ENCODE measurements at regions not wholly inside any gene's neighbourhood (a gene's known extent, or its start where the extent isn't known, plus 50 kb on each side); places are given as distances from the start of the nearest gene placed in this dataset.

- H3K9me3 ChIP-seq: no peaks in the 10 kb centered on the region
- H3K4me3 ChIP-seq: no peak overlapping the region
- no peak for DNase-seq
- intact Hi-C loops (cut with DNase I, micrococcal nuclease): no loop called here
- no peaks in the 10 kb centered on the region for H3K4me1 ChIP-seq (ENCODE audit: low read depth)
- ATAC-seq: no peak
- TF ChIP-seq CTCF (IDR thresholded peaks at IDR 0.05): no peak
- no peaks in the 10 kb centered on the region for H3K36me3 ChIP-seq (ENCODE audit: low read depth)
Measured at GRCh38 chr10:8498881-8499280, 444.4 kb downstream of the GATA3 start.

GRCh38 chr10:8499312-8499711, 444.8 kb downstream of the GATA3 start:
- no peak for TF ChIP-seq CTCF (IDR thresholded peaks at IDR 0.05)
- no peak for ATAC-seq

GRCh38 chr10:8499752-8500390, 445.4 kb downstream of the GATA3 start:
- intact Hi-C loops (cut with DNase I, micrococcal nuclease): no loop called here
- DNase-seq: no peak
- Histone ChIP-seq H3K4me1 (ENCODE audit: low read depth) (no peaks in the 10 kb centered on the region), H3K4me3 (no peak overlapping the region), H3K9me3 (no peaks in the 10 kb centered on the region), H3K36me3 (ENCODE audit: low read depth) (no peaks in the 10 kb centered on the region)
- no peak for TF ChIP-seq CTCF (IDR thresholded peaks at IDR 0.05)
- no peak for ATAC-seq

More at GRCh38 chr10:8499312-8499711, 444.8 kb downstream of the GATA3 start:
- Histone ChIP-seq H3K4me3 (no peak overlapping the region), H3K9me3 (no peaks in the 10 kb centered on the region), H3K36me3 (ENCODE audit: low read depth) (no peaks in the 10 kb centered on the region), H3K4me1 (ENCODE audit: low read depth) (no peaks in the 10 kb centered on the region)
- intact Hi-C loops (cut with DNase I, micrococcal nuclease): no loop called here
- no peak for DNase-seq

- Histone ChIP-seq H3K4me1 (ENCODE audit: low read depth) (no peaks in the 10 kb centered on the region), H3K9me3 (no peaks in the 10 kb centered on the region), H3K4me3 (no peak overlapping the region), H3K36me3 (ENCODE audit: low read depth) (no peaks in the 10 kb centered on the region)
- intact Hi-C loops (cut with DNase I, micrococcal nuclease): no loop called here
- DNase-seq (no peak), ATAC-seq (no peak)
- TF ChIP-seq CTCF (IDR thresholded peaks at IDR 0.05): no peak
Measured at GRCh38 chr10:8502573-8502972, 448.1 kb downstream of the GATA3 start.

- intact Hi-C loops (cut with DNase I, micrococcal nuclease): no loop called here
- no peaks in the 10 kb centered on the region for H3K36me3 ChIP-seq (ENCODE audit: low read depth)
- ATAC-seq (no peak), DNase-seq (no peak)
- no peaks in the 10 kb centered on the region for H3K4me1 ChIP-seq (ENCODE audit: low read depth)
- no peaks in the 10 kb centered on the region for H3K9me3 ChIP-seq
- no peak for TF ChIP-seq CTCF (IDR thresholded peaks at IDR 0.05)
- H3K4me3 ChIP-seq: no peak overlapping the region
Measured at GRCh38 chr10:8504499-8504898, 450.0 kb downstream of the GATA3 start.

GRCh38 chr10:8507156-8507555, 452.7 kb downstream of the GATA3 start:
- Histone ChIP-seq H3K9me3 (no peaks in the 10 kb centered on the region), H3K4me1 (ENCODE audit: low read depth) (no peaks in the 10 kb centered on the region), H3K36me3 (ENCODE audit: low read depth) (no peaks in the 10 kb centered on the region), H3K4me3 (no peak overlapping the region)
- no peak for TF ChIP-seq CTCF (IDR thresholded peaks at IDR 0.05)
- no peak for DNase-seq
- no peak for ATAC-seq
- intact Hi-C loops (cut with DNase I, micrococcal nuclease): no loop called here

Measured in mucosa of descending colon (tissue), 3 donors.